DMS153 treated with DMSO at 0.1 percent for 48 hours (cell line): ENCODE measurements at regions not wholly inside any gene's neighbourhood (a gene's known extent, or its start where the extent isn't known, plus 50 kb on each side); places are given as distances from the start of the nearest gene placed in this dataset.

Source experiments
- DNase-seq: peaks from one replicate; lab custom pipeline; 2025; ENCODE audit not compliant: unreplicated experiment; lab: John Stamatoyannopoulos, UW

DNA sequence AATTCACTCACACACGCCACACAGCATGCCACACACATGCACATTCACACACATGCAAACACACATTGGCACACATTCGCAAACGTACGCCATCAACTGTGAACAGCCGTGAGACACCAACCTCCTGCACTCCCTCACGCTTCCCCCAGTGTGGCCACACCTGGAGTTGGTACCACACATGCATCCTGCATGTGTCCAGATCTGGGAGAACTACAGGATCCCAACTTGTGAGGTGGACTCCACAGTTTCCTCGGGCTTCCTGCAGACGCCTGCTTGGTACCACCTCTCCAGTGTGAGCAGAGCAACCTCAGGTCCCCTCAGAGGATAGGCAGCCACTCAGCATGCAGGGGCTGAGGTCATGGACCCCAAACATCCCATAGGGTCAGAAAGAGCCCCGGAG, 239.0 kb downstream of the EIPR1 start:
- no peak for DNase-seq

DNA sequence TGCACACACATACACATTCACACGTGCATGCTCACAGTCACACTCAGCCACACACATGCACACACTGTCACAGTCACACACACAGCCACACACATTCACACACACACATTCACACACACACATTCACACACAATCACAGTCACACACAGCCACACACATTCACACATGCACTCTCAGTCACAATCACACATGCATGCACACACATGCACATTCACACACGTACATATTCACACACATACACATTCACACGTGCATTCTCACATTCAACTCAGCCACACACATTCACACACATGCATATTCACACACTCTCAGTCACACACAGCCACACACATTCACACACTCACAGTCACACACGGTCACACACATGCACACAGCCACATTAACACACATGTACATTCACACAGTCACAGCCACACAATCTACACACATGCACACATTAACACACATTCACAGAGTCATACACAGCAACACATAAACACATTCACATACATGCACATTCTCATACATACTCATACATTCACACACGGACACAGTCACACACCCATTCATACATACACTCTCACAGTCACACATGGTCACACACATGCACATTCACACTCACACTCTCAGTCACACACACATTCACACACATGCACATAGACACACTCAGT, 239.8 kb downstream of the EIPR1 start:
- no peak for DNase-seq

DNA sequence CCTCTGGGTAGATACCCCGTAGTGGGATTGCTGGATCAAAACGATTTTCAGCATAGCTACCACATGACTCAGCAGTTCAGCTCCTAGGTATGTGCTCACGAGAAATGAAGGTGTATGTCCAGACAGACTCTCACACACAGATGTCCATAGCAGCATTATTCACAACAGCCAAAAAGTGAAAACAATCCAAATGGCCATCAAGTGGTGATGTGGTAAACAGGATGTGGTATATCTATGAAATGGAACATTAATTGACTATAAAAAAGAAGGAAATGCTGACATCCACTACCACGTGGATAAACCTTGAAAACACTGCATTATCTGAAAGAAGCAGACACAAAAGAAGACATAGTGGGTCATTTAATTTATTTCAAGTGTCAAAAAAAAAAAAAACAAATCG, 241.9 kb downstream of the EIPR1 start:
- DNase-seq, result no peak

DNA sequence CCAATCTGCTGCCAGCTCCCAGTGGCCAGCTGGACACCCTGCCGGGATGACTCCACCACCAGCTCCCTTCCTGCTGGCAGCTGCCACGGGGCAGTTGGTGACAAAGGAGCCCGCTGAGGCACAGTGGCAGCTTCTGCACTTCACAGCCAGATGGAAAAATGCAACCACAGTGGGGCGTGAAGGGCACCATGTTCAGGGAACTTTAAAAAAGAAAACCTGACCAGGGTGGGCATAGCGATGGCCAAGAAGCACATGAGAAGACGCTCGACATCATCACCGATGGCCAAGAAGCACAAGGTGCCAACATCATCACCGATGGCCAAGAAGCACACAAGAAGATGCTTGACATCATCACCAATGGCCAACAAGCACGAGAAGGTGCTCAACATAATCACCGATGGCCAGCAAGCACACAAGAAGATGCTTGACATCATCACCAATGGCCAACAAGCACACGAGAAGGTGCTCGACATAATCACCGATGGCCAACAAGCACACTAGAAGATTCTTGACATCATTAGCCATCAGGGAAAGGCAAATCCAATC, 243.5 kb downstream of the EIPR1 start:
- no peak for DNase-seq

DNA sequence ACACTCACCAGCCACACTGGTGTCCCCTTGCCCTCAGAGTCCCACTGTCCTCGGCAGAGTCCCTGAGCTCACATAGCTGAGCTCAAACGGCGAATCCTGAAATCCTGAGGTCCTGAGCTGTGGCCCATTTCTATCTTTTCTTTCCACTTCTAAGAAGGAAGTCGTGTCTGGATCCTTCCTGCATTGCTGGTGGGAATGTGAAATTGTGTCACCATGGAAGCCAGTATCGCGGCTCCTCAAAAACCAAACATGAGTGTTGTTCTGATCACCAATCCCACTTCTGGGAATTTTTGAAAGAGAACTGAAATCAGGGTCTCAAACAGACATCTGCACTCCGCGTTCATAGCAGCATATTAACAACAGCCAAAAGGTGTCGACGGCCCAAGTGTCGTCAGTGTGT, 244.7 kb downstream of the EIPR1 start:
- DNase-seq, result no peak

DNA sequence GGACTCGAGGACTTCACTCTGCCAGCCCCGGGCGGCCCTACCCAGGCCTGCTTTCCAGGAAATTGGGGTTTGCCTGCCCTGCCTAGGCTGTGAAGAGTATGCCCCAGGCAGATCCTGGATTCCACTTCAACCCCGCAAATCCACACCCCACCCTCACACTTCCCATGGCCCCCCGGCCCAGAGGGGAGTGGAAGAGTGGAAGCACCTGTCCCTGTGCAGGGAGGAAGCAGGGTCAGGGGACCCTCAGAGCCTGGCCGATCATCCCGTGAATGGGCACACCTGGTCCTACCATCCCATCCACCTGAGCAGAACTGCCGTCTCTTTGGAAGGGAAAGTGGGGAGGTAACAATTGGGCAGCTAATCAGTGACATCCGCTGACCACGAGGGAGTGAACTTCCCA, 245.2 kb downstream of the EIPR1 start:
- no peak for DNase-seq

DNA sequence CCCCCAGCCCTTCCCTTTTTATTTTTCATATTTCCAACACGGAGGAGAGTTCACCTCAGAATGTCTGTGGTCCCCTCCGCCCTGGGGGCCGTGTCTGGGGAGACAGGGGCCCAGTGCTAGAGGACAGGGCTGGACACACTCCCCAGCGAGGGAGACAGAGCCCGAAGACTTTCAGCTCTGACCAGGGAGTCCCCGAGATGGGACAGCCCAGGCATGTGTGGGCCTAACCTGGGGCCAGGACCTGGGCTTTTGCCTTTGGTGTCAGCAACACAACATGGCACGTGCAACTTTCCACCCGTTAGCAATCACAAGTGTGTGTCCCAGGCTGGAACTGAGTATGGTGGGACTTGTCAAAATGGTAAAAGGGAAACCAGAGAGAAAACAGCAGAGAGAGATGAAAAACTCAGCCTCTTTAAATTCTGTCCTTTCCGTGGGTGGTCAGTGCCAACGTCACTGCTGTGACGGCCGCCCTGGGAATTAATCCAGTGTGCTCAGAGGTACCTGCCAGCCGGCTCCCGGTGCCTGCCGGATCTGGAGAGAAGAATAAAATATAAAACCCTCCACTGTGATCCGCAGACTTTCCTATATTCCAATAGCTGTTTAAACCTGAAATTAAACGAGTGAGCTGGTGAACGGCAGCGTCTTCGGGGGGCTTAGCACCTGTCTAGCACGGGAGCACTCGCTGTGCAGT, 245.8 kb downstream of the EIPR1 start:
- DNase-seq, result no peak

DNA sequence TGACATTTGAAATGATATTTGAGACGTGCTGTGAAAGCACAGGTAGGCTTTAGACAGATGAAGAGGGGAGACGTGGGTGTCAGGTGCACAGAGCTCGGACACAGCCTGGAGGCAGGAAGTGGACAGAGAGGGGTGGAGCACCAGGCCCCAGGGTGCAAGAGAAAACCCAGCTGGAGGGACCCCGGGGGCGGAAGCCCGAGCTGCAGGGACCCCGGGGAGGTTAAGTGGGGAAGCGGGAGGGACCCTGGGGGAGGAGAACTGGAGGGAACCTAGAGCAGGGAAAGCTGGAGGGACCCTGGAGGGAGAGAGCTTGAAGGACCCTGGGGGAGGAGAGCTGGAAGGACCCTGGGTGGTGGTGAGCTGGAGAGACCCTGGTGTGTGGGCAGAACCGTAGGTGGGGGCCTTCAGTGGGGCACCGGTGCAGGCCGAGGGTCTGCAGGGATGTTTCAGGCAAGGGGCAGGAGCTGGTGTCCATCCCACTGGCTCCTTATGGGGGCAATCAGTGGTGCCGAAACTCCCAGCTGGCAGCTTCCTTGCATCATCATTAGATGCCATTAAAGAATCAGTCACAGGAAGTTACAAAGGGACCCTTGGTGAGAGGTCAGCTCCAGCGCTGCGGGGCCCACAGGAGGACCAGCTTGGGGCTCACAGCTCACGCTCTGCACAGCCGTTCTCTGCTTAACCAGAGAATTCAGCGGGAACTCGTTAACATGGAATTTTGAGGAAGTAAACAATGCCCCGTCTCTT, 246.6 kb downstream of the EIPR1 start:
- DNase-seq, result no peak

DNA sequence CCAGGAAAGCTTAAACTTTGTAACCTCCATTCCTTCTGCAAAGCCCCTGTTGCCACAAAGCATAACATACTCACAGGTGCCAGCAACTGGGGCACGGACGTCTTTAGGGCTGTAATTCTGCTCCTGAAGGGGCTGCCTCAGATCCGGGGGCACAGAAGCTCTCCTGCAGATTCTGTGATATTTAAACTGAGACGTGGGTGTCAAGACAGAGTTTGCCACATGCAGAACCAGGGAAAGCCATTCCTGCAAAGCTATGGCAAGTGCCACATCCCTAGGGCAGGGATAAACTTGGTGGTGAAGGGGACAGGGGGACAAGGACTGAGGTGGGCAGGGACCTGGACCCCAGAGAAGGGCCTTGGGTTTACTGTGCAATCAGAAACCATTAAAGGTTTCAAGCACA, 247.2 kb downstream of the EIPR1 start:
- DNase-seq, result no peak

DNA sequence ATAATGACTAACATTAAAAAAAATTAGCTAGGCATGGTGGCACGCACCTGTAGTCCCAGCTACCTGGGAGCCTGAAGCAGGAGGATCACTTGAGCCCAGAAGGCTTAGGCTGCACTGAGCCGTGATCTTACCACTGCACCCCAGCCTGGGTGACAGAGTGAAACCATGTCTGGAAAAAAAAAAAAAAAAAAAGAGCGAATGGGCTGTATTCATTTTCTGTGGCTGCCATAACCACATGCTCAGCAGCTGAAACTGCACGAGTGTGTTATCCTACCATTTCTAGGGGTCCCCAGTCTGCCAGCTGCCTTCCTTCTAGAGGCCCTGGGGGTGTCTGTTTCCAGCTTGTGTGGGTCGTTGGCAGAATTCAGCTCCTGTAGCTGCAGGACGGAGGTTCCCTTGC, 247.8 kb downstream of the EIPR1 start:
- DNase-seq, result no peak

DNA sequence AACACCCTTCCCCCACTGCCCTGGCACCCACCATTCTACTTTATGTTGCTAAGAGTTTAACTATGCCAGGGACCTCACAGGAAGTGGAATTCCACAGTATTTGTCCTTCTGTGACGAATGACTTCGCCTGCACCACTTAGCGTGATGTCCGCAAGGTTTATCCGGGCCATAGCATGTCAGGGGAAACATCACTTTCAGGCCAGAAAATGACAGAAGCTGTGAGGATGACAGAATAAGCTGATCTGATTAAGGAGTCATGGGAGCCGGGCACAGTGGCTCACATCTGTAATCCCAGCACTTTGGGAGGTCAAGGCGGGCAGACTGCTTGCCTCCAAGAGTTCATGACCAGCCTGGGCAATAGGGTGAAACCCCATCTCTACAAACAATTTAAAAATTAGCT, 248.8 kb downstream of the EIPR1 start:
- no peak for DNase-seq

DNA sequence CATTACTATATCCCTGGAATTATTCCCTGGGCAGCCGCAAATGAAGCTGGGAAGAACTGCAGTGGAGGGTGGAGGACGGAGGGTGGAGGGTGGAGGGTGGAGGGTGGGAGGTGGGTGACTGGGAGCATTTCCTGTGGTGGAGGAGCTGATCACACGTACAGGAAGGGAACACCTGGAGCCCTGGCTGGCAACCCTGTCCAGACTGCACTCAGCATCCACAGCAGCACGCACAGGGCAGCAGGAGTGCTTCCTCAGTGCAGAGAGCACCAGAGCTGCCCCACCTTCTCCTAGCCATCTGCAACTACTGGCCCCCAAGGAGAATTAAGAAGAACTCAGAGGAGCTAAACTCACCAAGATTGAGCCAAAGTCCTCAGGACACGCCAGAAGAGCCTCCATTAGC, 249.9 kb downstream of the EIPR1 start:
- DNase-seq, result peak; percentile 47

DNA sequence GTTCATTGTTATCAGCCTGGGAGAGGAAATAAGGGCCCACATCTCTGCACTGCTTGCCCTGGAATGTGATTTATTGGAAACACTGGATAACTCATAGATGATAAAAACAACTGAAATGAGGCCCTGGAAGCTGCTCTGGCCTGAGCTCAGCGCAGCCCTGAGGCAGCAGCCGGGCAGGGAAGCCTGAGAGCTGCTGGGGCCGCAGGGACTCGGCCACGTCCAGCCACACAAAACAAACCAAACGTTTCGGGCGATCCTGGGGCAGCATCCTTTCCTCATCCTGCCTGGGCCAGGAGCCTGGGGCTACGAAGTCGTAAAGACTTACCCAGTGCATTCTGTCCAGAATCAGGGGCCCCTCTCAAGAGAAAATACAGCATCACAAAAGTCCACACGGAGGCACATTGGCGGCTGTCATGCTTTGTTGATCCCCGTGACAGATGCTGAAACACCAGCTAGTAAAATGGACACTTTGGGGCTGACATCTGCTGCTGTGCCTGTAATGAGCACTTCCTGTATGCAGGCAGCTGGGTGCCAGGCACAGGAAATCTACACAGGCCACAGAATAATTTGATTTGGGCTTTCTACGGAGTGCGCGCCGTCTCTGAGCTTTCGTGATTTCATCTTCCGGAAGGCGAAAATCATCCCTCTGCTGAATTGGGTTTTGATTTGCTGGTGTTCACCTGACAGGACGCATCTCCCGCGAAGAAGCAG, 250.6 kb downstream of the EIPR1 start:
- peak; percentile 63 for DNase-seq

DNA sequence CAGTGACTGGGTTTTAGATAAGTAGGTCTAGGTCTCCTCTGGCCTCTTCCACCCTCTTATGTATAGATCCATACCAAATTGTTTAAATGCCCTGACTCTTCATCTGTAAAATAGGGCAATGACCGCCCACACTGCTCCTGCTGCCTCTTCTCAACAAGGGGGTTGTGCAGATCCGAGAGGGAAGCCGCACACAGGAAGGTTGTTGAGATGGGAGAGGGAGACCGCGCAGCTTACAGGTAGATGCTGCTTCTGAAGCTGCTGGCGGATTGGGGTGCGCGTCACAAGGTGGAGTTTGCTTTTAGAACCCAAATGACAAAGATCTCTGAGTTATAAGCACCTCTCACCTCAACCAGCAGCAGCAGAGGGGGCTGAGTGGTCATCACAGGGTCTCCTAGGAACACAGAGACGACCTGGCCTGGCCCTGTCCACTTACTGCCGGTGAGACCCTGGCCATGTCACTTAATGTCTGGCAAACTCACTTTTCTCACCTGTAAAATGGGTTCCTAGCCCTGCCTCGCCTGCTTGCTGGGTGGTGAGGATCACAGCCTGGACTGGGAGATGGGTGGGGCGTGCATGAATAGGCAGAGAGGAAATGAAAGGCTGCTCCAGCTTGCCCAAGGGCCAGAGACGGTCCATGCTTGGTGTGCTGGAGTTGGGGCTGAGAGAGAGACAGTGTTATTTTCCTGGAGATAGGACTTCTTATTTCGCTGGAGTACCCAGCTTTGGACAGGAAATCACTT, 251.3 kb downstream of the EIPR1 start:
- no peak for DNase-seq

DNA sequence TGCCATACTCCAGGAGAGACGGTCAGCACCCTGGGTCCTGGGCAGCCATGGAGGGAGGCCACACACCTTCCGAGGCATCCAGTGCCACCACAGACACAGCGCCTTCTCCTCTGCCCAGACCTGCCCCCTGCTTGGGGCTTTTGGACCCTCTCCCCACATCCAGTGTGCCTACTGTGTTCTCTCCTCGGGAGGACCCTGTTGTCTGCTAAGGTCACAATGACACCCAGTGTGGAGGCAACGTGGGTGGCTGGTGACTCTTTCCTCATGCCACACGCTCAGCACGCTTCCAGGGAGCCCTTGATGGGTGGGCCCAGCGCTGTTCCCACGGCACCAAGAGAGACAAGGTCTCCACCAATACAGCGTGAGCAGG, 251.9 kb downstream of the EIPR1 start:
- no peak for DNase-seq

DNA sequence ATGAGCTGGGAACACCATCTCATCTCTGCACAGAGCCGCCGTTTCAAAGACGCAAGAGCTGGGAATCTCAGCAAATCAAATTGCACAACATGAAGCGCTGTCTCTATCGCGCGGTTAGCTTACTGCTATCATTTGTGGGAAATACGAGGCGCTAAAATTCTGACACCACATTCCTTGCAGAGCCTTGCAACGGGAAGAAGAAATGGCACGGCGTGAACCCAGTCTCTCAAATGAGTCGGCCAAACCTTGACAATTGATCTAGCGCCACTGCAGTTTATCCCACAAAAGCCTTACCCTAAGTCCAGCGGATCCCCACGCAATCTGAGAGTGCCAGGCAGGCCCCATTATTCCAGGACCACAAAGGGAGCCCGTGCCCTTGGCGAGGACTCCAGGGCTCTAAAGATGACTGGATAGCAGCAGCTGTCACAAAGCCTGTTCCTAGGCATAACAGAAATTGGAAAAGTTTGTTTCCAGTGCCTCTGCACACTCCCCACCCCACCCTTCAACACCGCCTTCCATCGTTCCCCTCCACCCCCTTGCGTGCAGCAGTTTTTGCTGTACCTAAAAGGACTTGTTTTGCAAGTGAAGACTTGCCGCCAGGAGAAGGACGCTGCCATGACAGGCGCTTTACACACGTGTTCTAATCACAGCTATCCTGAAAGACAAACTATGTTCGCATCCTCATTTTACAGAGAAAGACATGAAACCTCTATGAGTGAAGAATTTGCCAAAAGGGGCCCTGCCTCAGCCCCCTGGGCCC, 252.4 kb downstream of the EIPR1 start:
- no peak for DNase-seq

DNA sequence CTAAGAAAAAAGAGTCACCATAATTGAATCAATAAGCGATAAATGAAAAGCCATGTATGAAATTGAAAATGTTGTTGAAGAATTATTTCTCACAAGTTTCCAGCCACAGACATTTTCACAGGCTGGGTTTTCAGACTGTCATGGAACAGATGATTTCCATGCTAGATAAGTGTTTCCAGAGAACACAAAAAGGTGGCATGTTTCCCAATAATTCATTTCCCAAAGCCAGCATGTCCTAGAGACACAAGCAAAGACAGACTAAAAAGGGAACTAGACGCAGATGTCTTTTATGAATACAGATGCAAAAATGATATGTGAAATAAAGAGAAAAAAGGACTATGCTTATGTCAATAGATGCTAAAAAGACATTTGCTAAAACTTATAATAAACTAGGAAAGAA, 255.1 kb downstream of the EIPR1 start:
- DNase-seq, result no peak

DNA sequence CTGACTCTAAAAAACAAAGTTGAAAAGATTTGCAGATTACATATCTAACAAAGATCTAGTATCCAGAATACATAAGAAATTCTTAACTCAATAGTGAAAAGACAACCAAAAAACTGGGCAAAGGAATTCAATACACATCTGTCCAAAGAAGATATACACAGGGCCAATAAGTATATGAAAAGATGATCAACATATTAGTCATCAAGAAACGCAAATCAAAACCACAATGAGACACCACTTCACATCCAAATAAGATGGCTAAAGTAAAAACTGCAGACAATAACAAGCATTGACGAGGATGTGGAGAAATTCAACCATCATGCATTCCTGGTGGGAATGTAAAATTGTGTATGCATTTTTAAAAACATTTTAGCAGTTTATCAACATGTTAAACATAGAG, 256.0 kb downstream of the EIPR1 start:
- no peak for DNase-seq

DNA sequence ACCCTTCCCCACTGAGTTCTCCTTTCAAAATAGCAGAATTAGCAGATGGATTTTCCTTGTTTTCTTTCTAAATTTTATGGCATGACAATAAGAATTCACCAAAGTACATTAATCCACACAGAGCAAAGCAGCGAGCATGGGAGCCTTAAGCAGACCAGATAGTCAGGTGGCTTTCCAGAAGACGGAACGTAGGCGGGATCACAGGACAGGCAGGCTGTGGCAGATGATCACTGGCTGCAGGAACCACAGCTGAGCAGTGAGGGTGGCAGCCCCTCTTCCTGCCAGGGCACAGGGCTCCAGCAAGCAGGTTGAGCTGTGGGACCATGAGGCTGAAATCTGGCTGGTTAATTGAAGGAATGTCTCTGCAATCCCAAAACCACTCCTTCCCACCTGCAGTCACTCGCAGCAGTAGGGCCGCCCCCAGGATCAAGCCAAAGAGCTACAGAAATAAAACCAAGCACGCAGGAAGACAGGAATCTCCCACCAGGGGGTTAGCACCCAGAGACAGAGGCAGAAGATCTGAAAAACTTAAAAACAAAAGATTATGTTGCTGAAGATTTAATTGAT, 259.9 kb downstream of the EIPR1 start:
- DNase-seq, result no peak

DNA sequence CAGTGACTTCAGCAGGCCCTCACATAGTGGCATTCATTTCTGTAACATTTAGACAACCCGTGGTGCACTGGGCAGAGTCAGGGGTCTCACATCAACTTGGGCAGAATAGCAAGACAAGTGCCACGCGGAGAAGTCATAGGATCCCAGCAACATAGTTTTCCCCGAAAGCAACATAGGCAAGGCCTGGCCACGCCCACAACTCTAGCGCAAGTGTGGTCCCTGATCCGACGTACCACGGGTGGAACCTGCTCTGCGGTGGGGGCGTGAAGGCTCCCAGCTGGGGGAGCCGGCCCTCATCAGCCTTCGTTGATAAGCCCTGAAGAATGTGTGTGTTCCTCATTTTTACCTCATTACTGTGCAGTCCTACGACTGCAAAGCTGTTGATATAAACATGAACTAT, 261.2 kb downstream of the EIPR1 start:
- DNase-seq, result no peak
